ENCODE measurements at regions not wholly inside any gene's neighbourhood (a gene's known extent, or its start where the extent isn't known, plus 50 kb on each side); places are given as distances from the start of the nearest gene placed in this dataset.

GRCh38 chr3:73915886-73916285 lies 291.1 kb upstream of the PDZRN3 start:
- H3K36me3 ChIP-seq, result no peaks in the 10 kb centered on the region
- intact Hi-C loops (cut with DNase I), result no loop called here

GRCh38 chr3:73908218-73908617 lies 283.5 kb upstream of the PDZRN3 start:
- no peaks in the 10 kb centered on the region for H3K4me1 ChIP-seq
- DNase-seq, result no peak
- no peak for TF ChIP-seq CTCF (IDR thresholded peaks at IDR 0.05)
- no peak overlapping the region for H3K27ac ChIP-seq
- no peaks in the 10 kb centered on the region for H3K27me3 ChIP-seq
- intact Hi-C loops (cut with DNase I), result no loop called here
- H3K36me3 ChIP-seq, result no peaks in the 10 kb centered on the region
- no peak overlapping the region for H3K9ac ChIP-seq (ENCODE audit: low read depth in 2 of 2, low read length in 2 of 2)
- no peak overlapping the region for H3K4me3 ChIP-seq
- H3K9me3 ChIP-seq, result no peaks in the 10 kb centered on the region

More at GRCh38 chr3:73915886-73916285, 291.1 kb upstream of the PDZRN3 start:
- no peak overlapping the region for H3K4me3 ChIP-seq
- no peaks in the 10 kb centered on the region for H3K9me3 ChIP-seq
- H3K9ac ChIP-seq (ENCODE audit: low read depth in 2 of 2, low read length in 2 of 2), result no peak overlapping the region
- no peaks in the 10 kb centered on the region for H3K4me1 ChIP-seq
- no peak for TF ChIP-seq CTCF (IDR thresholded peaks at IDR 0.05)
- H3K27me3 ChIP-seq, result no peaks in the 10 kb centered on the region
- no peak for DNase-seq
- no peak overlapping the region for H3K27ac ChIP-seq

- Histone ChIP-seq H3K9ac (ENCODE audit: low read depth in 2 of 2, low read length in 2 of 2) (no peak overlapping the region), H3K36me3 (no peaks in the 10 kb centered on the region), H3K4me3 (no peak overlapping the region), H3K27ac (no peak overlapping the region), H3K27me3 (no peaks in the 10 kb centered on the region), H3K4me1 (no peaks in the 10 kb centered on the region), H3K9me3 (no peaks in the 10 kb centered on the region)
- intact Hi-C loops (cut with DNase I), result no loop called here
- DNase-seq, result no peak
- no peak for TF ChIP-seq CTCF (IDR thresholded peaks at IDR 0.05)
These were observed 276.9 kb upstream of the PDZRN3 start for GRCh38 chr3:73901686-73902085.

GRCh38 chr3:73894474-73895213 lies 269.9 kb upstream of the PDZRN3 start:
- H3K9me3 ChIP-seq, result no peaks in the 10 kb centered on the region
- no peak overlapping the region for H3K27ac ChIP-seq
- DNase-seq, result no peak
- H3K4me3 ChIP-seq, result no peak overlapping the region
- TF ChIP-seq CTCF (IDR thresholded peaks at IDR 0.05), result no peak
- H3K9ac ChIP-seq (ENCODE audit: low read depth in 2 of 2, low read length in 2 of 2), result no peak overlapping the region
- H3K4me1 ChIP-seq, result no peaks in the 10 kb centered on the region
- no peaks in the 10 kb centered on the region for H3K27me3 ChIP-seq
- intact Hi-C loops (cut with DNase I), result no loop called here
- no peaks in the 10 kb centered on the region for H3K36me3 ChIP-seq

- no peaks in the 10 kb centered on the region for H3K4me1 ChIP-seq
- H3K4me3 ChIP-seq, result no peak overlapping the region
- TF ChIP-seq CTCF (IDR thresholded peaks at IDR 0.05), result no peak
- no peak overlapping the region for H3K27ac ChIP-seq
- no peak for DNase-seq
- H3K9ac ChIP-seq (ENCODE audit: low read depth in 2 of 2, low read length in 2 of 2), result no peak overlapping the region
- H3K9me3 ChIP-seq, result no peaks in the 10 kb centered on the region
- intact Hi-C loops (cut with DNase I), result no loop called here
- no peaks in the 10 kb centered on the region for H3K36me3 ChIP-seq
- no peaks in the 10 kb centered on the region for H3K27me3 ChIP-seq
These were observed 268.3 kb upstream of the PDZRN3 start for GRCh38 chr3:73893089-73893488.
